Ectodermal cell (in vitro differentiated cells): ENCODE measurements at regions not wholly inside any gene's neighbourhood (a gene's known extent, or its start where the extent isn't known, plus 50 kb on each side); places are given as distances from the start of the nearest gene placed in this dataset.

ENCODE experiments used
- H3K27ac ChIP-seq: 2 replicates; pipeline ENCODE4 v1.7.0; 2013; ENCODE audit warnings: mild to moderate bottlenecking, low read depth, low read length; ENCODE audit not compliant: insufficient read depth, poor library complexity, severe bottlenecking
- H3K27me3 ChIP-seq: 2 replicates; pipeline ENCODE4 v1.7.0; 2013; ENCODE audit warnings: mild to moderate bottlenecking, low read length; ENCODE audit not compliant: insufficient read depth, control insufficient read depth, poor library complexity, severe bottlenecking
- H3K36me3 ChIP-seq: one replicate; pipeline ENCODE4 v1.7.0; 2013; ENCODE audit warnings: low read length; ENCODE audit not compliant: control insufficient read depth, insufficient read depth
- H3K4me1 ChIP-seq: one replicate; pipeline ENCODE4 v1.7.0; 2013; ENCODE audit warnings: low read length; ENCODE audit not compliant: control insufficient read depth, insufficient read depth
- H3K4me3 ChIP-seq: 2 replicates; pipeline ENCODE4 v1.7.0; 2013; ENCODE audit warnings: low read depth, low read length, control low read depth; ENCODE audit not compliant: insufficient read depth
- H3K9me3 ChIP-seq: 2 replicates; pipeline ENCODE4 v1.7.0; 2013; ENCODE audit warnings: mild to moderate bottlenecking, low read length, moderate library complexity; ENCODE audit not compliant: control insufficient read depth
- WGBS, 2 experiments: methylation state at CpG; one replicate each; pipeline ENCODE4 v1.1.7; 2013; ENCODE audit warnings: missing lambda C conversion rate in 2 of 2; 5-methylcytosine and 5-hydroxymethylcytosine counted together

DNA sequence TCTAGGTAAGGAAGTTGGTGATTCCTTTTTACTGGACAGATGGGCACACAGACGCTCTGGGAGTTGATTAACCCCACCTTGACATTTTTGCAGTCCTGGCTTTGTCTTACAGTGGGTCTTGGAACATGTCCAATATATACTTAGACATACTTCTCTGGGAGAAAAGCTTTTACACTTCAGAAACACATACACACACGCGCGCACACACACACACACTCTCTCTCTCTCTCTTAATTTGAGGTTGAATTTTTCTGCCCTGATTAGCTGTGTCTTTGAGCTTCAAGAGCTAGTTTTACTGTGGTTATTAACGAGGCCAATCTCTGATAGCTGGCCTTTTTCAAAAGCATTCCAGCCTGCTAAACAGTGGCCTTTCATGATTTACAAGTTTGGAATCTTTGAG is 215.0 kb downstream of the MYCN start:
- WGBS, 2 experiments: 90 to 91% methylated on average over 5 of the region's 5 CpGs
- no peaks in the 10 kb centered on the region for H3K4me1 ChIP-seq
- no peaks in the 10 kb centered on the region for H3K9me3 ChIP-seq
- H3K27me3 ChIP-seq: no peaks in the 10 kb centered on the region
- no peaks in the 10 kb centered on the region for H3K36me3 ChIP-seq
- H3K27ac ChIP-seq: no peak overlapping the region
- H3K4me3 ChIP-seq: no peak overlapping the region

DNA sequence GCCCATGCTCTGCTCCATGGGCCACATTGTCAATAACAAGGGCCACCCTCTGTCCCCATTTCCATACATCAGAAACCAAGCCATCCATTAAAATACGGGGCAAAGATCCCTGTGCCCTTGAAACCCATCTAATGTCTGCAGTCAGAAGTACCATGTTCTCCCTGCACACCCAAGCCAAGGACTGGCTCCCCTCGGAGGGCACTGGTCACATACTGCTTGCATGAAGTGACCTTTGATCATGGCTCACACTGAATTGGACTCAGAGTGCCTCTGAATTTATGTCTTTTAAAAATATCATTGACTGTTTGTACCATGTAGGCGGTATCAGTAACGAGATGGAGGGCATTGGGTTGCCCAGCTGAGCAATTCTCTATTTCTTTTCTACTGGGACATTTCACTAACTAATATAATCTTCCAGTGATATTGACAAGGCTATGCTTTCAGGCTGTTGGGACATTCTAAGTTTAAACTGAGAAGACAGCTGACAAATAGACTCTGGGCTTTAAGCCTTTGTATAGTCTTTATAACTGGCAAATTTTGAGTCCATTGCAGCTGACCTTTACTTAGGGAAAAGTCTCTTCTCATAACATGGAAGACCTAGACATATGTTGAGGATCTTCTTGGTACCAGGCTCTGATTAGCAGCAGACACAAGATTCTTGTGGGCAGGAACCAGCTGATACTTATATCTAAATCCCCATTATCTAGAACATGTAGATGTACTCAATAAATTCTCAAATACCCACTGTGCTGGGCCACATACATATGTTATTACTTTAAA is 214.3 kb downstream of the MYCN start:
- H3K9me3 ChIP-seq: no peaks in the 10 kb centered on the region
- no peaks in the 10 kb centered on the region for H3K36me3 ChIP-seq
- H3K27ac ChIP-seq: no peak overlapping the region
- 91 to 98% methylated on average over 4 of the region's 4 CpGs for WGBS, 2 experiments
- no peak overlapping the region for H3K4me3 ChIP-seq
- H3K27me3 ChIP-seq: no peaks in the 10 kb centered on the region
- no peaks in the 10 kb centered on the region for H3K4me1 ChIP-seq

DNA sequence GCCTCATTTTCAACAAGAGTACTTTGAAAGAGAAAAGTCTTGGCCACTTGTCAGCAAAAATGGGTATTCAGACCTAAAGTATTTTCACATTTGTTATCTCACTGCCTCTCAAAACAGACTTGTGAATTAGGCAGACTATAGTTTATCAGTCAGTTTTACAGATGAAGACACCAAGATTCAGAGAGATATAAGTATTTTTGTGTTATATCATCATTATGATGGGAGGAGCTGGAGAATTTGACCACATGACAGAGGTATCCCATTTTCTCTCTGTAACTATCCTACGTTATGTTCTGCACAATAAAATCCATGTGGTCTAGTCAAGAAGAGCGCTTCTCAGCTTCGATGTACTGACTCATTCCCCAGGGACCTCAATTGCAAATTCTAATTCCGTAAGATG is 213.7 kb downstream of the MYCN start:
- Histone ChIP-seq H3K27me3 (no peaks in the 10 kb centered on the region), H3K9me3 (no peaks in the 10 kb centered on the region), H3K36me3 (no peaks in the 10 kb centered on the region), H3K27ac (no peak overlapping the region), H3K4me3 (no peak overlapping the region), H3K4me1 (no peaks in the 10 kb centered on the region)
- 94 to 95% methylated on average over 4 of the region's 4 CpGs for WGBS, 2 experiments

DNA sequence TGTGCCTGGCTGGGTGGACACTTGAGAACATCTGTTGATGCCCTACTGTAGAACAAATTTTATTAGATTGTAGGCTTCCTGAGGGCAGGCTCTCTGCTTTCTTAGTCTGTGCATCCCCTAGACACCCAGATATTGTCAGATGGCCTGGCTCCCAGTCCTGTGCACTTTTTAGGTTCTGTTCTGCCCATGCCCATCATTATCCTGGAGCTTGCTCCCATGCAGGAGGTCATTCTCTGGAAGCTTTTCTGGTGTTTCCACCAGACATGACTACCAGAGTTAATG is 213.3 kb downstream of the MYCN start:
- Histone ChIP-seq H3K36me3 (no peaks in the 10 kb centered on the region), H3K27ac (no peak overlapping the region), H3K9me3 (no peaks in the 10 kb centered on the region), H3K4me3 (no peak overlapping the region), H3K27me3 (no peaks in the 10 kb centered on the region), H3K4me1 (no peaks in the 10 kb centered on the region)

DNA sequence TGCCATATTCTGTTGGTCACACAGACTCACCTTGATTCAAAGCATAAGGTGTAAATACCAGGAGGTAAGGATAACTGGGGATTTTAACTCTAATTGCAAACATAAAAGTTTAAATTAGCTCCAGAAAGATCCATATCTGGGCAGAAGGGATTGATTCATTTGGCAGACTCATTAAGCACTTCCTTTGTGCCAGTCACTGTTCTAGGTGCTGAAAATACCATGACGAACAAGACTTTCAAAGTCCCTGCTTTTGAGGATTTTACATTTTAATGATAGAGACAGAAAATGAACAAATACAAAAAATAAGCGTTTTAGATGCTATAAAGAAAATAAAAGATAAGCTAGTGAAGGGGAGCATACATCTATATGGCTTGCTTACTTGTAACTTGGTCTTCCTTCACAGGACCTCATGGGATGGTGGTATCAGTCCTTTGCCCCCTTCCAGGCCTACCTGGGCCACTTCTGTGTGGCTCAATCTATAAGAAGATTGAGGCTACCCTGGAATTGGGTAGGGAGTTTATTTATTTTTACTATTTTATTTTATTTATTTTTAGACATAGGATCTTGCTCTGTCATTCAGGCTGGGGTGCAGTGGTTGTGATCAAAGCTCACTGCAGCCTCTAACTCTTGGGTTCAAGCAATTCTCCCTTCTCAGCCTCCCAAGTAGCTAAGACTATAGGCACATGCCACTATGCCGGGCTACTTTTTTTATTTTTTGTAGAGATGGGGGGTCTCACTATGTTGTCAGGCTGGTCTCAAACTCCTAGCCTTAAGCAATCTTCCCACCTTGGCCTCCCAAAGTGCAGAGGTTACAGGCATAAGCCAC is 212.8 kb downstream of the MYCN start:
- WGBS, 2 experiments: 83 to 90% methylated on average over 3 of the region's 3 CpGs

DNA sequence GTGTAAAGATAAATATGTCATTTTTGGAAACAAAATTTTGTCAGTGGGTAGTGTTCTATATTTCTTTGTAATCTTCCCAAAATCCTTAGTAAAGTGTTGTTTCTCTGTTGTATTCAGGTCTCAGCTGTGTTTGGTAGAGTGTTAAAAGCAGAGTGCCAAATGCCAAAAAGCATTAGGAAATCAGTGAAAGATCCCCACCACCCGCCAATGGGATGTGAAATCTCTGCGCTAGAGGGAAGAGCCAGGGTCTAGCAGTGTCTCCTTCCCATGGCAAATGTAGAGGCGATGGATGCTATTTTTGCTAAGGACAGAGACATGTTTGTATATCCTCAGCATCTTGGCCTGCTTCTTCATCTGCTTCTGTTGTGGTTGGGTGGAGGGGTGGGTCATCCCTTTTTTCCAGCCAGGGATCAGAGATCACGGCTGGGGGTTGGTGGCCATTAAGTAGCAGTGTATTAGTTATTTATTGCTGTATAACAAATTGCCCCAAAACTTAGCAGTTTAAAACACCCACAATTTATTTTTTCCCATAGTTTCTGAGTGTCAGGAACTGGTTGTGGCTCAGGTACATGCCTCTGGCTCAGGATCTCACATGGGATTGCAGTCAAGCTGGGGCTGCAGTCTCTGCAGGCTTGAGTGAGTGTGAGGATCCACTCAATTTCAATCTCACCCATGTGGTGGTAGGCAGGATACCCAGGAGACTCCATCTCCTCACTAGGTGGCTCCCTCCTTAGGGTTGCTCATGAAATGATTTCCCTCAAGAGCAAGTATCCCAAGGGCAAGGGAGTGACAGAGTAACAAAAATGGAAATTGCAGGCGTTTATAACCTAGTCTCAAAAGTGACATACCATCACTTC is 211.9 kb downstream of the MYCN start:
- H3K4me3 ChIP-seq: no peak overlapping the region
- WGBS, 2 experiments: 92 to 94% methylated on average over 4 to 5 of the region's 5 CpGs

More for the DNA sequence above, 212.8 kb downstream of the MYCN start:
- no peak overlapping the region for H3K4me3 ChIP-seq
- H3K4me1 ChIP-seq: no peaks in the 10 kb centered on the region
- no peak overlapping the region for H3K27ac ChIP-seq
- no peaks in the 10 kb centered on the region for H3K27me3 ChIP-seq
- H3K9me3 ChIP-seq: no peaks in the 10 kb centered on the region
- H3K36me3 ChIP-seq: no peaks in the 10 kb centered on the region

DNA sequence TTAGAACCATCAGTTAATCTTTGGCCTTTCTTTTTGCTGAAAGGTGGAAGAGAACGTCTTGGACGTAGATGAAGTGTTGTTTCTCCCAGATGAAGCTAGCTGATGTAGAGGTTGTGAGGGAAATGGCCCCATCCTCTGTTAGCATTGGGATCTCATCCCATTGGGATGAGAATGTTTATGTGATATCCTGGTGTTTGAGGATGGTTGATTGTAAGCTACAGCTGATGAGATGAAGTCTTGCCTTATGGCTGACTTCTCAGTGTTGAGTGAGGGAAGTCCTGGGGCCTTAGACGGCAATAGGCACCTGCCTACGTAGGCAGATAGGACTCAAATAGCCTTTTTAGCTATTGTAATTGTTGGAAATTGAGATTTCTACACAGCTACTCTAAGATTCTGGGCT is 211.3 kb downstream of the MYCN start:
- Histone ChIP-seq H3K27ac (no peak overlapping the region), H3K27me3 (no peaks in the 10 kb centered on the region), H3K36me3 (no peaks in the 10 kb centered on the region), H3K9me3 (no peaks in the 10 kb centered on the region), H3K4me3 (no peak overlapping the region), H3K4me1 (no peaks in the 10 kb centered on the region)
- 92 to 96% methylated on average over 4 of the region's 4 CpGs for whole genome bisulfite sequencing, 2 experiments

More for the DNA sequence above, 211.9 kb downstream of the MYCN start:
- no peaks in the 10 kb centered on the region for H3K9me3 ChIP-seq
- H3K27me3 ChIP-seq: no peaks in the 10 kb centered on the region
- no peak overlapping the region for H3K27ac ChIP-seq
- H3K36me3 ChIP-seq: no peaks in the 10 kb centered on the region
- H3K4me1 ChIP-seq: no peaks in the 10 kb centered on the region

DNA sequence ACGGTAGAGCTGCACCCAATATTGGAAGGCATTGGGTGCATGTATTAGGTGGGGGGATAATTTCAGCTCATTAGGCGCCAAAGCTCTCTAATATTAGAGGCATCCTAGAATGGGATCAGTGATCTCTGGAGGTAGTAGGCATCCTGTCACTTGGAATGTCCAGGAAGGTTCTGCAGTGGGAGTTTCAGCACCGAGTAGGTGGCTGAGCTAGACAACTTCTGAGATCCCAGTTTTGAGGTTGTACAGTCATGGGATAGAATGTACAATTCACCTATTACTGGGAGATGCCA is 210.9 kb downstream of the MYCN start:
- no peak overlapping the region for H3K27ac ChIP-seq
- H3K4me1 ChIP-seq: no peaks in the 10 kb centered on the region
- no peaks in the 10 kb centered on the region for H3K27me3 ChIP-seq
- H3K36me3 ChIP-seq: no peaks in the 10 kb centered on the region
- H3K4me3 ChIP-seq: no peak overlapping the region
- no peaks in the 10 kb centered on the region for H3K9me3 ChIP-seq
- 92 to 95% methylated on average over 3 of the region's 3 CpGs for WGBS, 2 experiments

DNA sequence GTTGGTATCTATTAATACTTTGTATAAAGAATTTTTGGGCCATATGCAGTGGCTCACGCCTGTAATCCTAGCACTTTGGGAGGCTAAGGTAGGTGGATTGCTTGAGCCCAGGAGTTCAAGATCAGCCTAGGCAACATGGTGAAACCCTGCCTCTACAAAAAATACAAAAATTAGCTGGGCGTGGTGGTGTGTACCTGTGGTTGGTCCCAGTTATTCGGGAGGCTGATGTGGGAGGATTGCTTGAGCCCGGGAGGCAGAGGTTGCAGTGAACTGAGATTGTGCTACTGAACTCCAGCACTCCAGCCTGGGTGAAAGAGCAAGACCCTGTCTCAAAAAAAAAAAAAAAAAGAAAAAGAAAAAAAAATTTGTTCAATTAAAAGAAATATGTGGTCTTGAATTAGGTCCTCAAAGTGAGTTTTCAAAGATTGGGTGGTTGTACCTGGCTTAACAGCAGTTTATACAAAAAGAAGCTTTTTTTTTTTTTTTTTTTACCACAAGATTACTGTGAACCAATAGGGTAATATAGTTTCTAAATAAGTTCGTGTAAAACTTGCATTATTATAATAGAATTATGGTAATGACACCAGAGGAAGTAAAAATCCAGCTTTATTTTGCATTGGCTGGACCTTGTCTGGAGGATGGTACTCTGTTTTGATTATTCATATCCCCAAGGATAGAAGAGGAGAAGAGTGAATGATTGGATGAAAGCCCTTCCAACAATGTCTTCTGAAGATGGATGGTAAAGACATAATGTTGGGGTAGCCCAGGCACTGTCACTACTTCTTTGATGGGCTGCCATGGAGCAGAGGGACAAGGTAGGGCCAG is 210.3 kb downstream of the MYCN start:
- Histone ChIP-seq H3K27ac (no peak overlapping the region), H3K4me3 (no peak overlapping the region), H3K9me3 (no peaks in the 10 kb centered on the region), H3K27me3 (no peaks in the 10 kb centered on the region), H3K36me3 (no peaks in the 10 kb centered on the region), H3K4me1 (no peaks in the 10 kb centered on the region)
- whole genome bisulfite sequencing, 2 experiments: 90 to 91% methylated on average over 4 of the region's 5 CpGs
